H1 (cell line): ENCODE measurements at regions not wholly inside any gene's neighbourhood (a gene's known extent, or its start where the extent isn't known, plus 50 kb on each side); places are given as distances from the start of the nearest gene placed in this dataset.

ENCODE experiments used
- CTCF ChIA-PET: fragments of 300-600 bp; sonication (Branson Sonifier 250); formaldehyde crosslinking; loops from one replicate; lab custom pipeline; 2021; ENCODE audit not compliant: partially characterized antibody; lab: Charles Lee
- POLR2A ChIA-PET: fragments of 300-600 bp; sonication (Branson Sonifier 250); formaldehyde crosslinking; loops from one replicate; lab custom pipeline; 2021; ENCODE audit warnings: inconsistent platforms; ENCODE audit not compliant: partially characterized antibody; lab: Charles Lee
- DNase-seq, 2 experiments: peaks; one replicate each; pipeline versions ENCODE4 v3.0.0 to v3.0.0-alpha.2; 2010 to 2022; ENCODE audit warnings: low spot score in 2 of 2, low read depth in 1 of 2, mixed read lengths in 1 of 2
- FAIRE-seq: peaks from 2 replicates; lab custom pipeline; 2011; peaks lifted over from hg19 to GRCh38; lab: Jason Lieb, UNC
- H2AFZ ChIP-seq: 2 replicates; pipeline ENCODE4 v1.8.1; 2012; ENCODE audit warnings: low read length, inconsistent platforms
- H2AK5ac ChIP-seq: 2 replicates; pipeline ENCODE4 v1.6.1; 2013; ENCODE audit warnings: low read depth, low read length
- H2BK120ac ChIP-seq: replicated peaks from 2 replicates; pipeline ENCODE3; 2013; ENCODE audit warnings: low read depth, low read length, inconsistent platforms
- H2BK12ac ChIP-seq: 2 replicates; pipeline ENCODE4 v1.6.1; 2013; ENCODE audit warnings: low read depth, low read length
- H2BK15ac ChIP-seq: 2 replicates; pipeline ENCODE4 v1.6.1; 2013; ENCODE audit warnings: low read length
- H2BK20ac ChIP-seq: 2 replicates; pipeline ENCODE4 v1.6.1; 2013; ENCODE audit warnings: low read length
- H2BK5ac ChIP-seq: 2 replicates; pipeline ENCODE4 v1.6.1; 2013; ENCODE audit warnings: low read depth, low read length
- H3K14ac ChIP-seq: 2 replicates; pipeline ENCODE4 v1.6.1; 2013; ENCODE audit warnings: inconsistent platforms; ENCODE audit not compliant: insufficient read length
- H3K18ac ChIP-seq: 2 replicates; pipeline ENCODE4 v1.6.1; 2013; ENCODE audit warnings: low read length; ENCODE audit errors: extremely low read depth
- H3K23ac ChIP-seq: 2 replicates; pipeline ENCODE4 v1.6.1; 2013; ENCODE audit warnings: inconsistent platforms; ENCODE audit not compliant: insufficient read length
- H3K23me2 ChIP-seq: 2 replicates; pipeline ENCODE4 v1.6.1; 2013; ENCODE audit warnings: low read depth, low read length
- H3K27ac ChIP-seq: 2 replicates; pipeline ENCODE4 v1.6.1; 2011; ENCODE audit warnings: low read depth, low read length, inconsistent platforms
- H3K27me3 ChIP-seq, 4 experiments: replicated peaks in 1 of 4; 1 replicate in 1 of 4; 2 replicates in 3 of 4; pipeline versions ENCODE4 v1.6.1 to v1.8.1; 2011 to 2013; ENCODE audit warnings: low read length in 3 of 4, mild to moderate bottlenecking in 3 of 4, inconsistent platforms in 2 of 4, mixed read lengths in 2 of 4, moderate library complexity in 1 of 4; ENCODE audit not compliant: control insufficient read depth in 3 of 4, insufficient read depth in 3 of 4; ENCODE audit errors: extremely low read depth in 1 of 4
- H3K36me3 ChIP-seq, 4 experiments: 2 replicates each; pipeline versions ENCODE4 v1.6.1 to v1.8.1; 2011 to 2013; ENCODE audit warnings: mild to moderate bottlenecking in 4 of 4, low read length in 3 of 4, moderate library complexity in 2 of 4, control low read depth in 1 of 4, inconsistent platforms in 1 of 4; ENCODE audit not compliant: insufficient read depth in 4 of 4, control insufficient read depth in 2 of 4
- H3K4ac ChIP-seq: replicated peaks from 2 replicates; pipeline ENCODE3; 2013; ENCODE audit warnings: low read length, low read depth, mixed read lengths, inconsistent platforms; ENCODE audit not compliant: insufficient read length
- H3K4me1 ChIP-seq, 4 experiments: replicated peaks in 1 of 4; 1 replicate in 1 of 4; 2 replicates in 3 of 4; pipeline versions ENCODE4 v1.6.1 to v1.8.1; 2011 to 2013; ENCODE audit warnings: low read length in 3 of 4, inconsistent platforms in 2 of 4, mixed read lengths in 1 of 4; ENCODE audit not compliant: insufficient read depth in 4 of 4, control insufficient read depth in 3 of 4
- H3K4me2 ChIP-seq, 2 experiments: 2 replicates each; pipeline versions ENCODE4 v1.6.1 to v1.8.1; 2011 to 2013; ENCODE audit warnings: low read depth in 2 of 2, low read length in 2 of 2, control low read depth in 1 of 2, inconsistent platforms in 1 of 2, mild to moderate bottlenecking in 1 of 2; ENCODE audit not compliant: insufficient read depth in 1 of 2
- H3K4me3 ChIP-seq, 4 experiments: fragments of 200-600, 300-600 bp in 1 of 4; sonication (generic), shearing (Covaris generic), sonication (Bioruptor Twin) in 1 of 4; 2 replicates each; pipeline versions ENCODE4 v1.5.1 to v1.8.1; 2011 to 2016; ENCODE audit warnings: low read length in 4 of 4, low read depth in 3 of 4, control low read depth in 2 of 4, inconsistent platforms in 2 of 4, mild to moderate bottlenecking in 2 of 4, mixed read lengths in 1 of 4, moderate library complexity in 1 of 4; ENCODE audit not compliant: insufficient read depth in 2 of 4; ENCODE audit errors: extremely low read depth in 1 of 4
- H3K56ac ChIP-seq: replicated peaks from 2 replicates; pipeline ENCODE3; 2013; ENCODE audit warnings: low read depth, mild to moderate bottlenecking, mixed read lengths, low read length, inconsistent platforms; ENCODE audit not compliant: insufficient read length
- H3K79me1 ChIP-seq: 2 replicates; pipeline ENCODE4 v1.6.1; 2013; ENCODE audit warnings: low read depth, low read length, control low read depth
- H3K79me2 ChIP-seq, 2 experiments: 2 replicates each; pipeline versions ENCODE4 v1.6.1 to v1.8.1; 2012 to 2013; ENCODE audit warnings: low read length in 2 of 2, mild to moderate bottlenecking in 2 of 2, inconsistent platforms in 1 of 2; ENCODE audit not compliant: insufficient read depth in 2 of 2, control insufficient read depth in 1 of 2
- H3K9ac ChIP-seq, 4 experiments: replicated peaks in 1 of 4; 1 replicate in 1 of 4; 2 replicates in 3 of 4; pipeline versions ENCODE4 v1.6.1 to v1.8.1; 2011 to 2013; ENCODE audit warnings: low read depth in 3 of 4, low read length in 3 of 4, control low read depth in 2 of 4, mild to moderate bottlenecking in 2 of 4, moderate library complexity in 2 of 4, inconsistent platforms in 1 of 4; ENCODE audit errors: extremely low read depth in 1 of 4
- H3K9me3 ChIP-seq, 2 experiments: 2 replicates each; pipeline versions ENCODE4 v1.6.1 to v1.8.1; 2012 to 2013; ENCODE audit warnings: mild to moderate bottlenecking in 2 of 2, moderate library complexity in 2 of 2, control low read depth in 1 of 2, inconsistent platforms in 1 of 2, low read depth in 1 of 2, low read length in 1 of 2, mixed read lengths in 1 of 2; ENCODE audit not compliant: insufficient read depth in 2 of 2
- H4K20me1 ChIP-seq, 2 experiments: replicated peaks in 1 of 2; 2 replicates each; pipeline versions ENCODE3 to v1.8.1; 2011 to 2013; ENCODE audit warnings: inconsistent platforms in 2 of 2, low read length in 2 of 2, mild to moderate bottlenecking in 1 of 2; ENCODE audit not compliant: insufficient read depth in 2 of 2, control insufficient read depth in 1 of 2
- H4K5ac ChIP-seq: 2 replicates; pipeline ENCODE4 v1.6.1; 2013; ENCODE audit warnings: low read length, low read depth, mixed read lengths, inconsistent platforms; ENCODE audit not compliant: insufficient read length
- H4K8ac ChIP-seq: 2 replicates; pipeline ENCODE4 v1.8.0; 2013; ENCODE audit warnings: mild to moderate bottlenecking, moderate library complexity, low read length, inconsistent platforms; ENCODE audit not compliant: insufficient read depth; ENCODE audit errors: extremely low read depth
- H4K91ac ChIP-seq: replicated peaks from 2 replicates; pipeline ENCODE3; 2013; ENCODE audit warnings: low read length, mixed read lengths, inconsistent platforms; ENCODE audit not compliant: insufficient read length
- JUND ChIP-seq: IDR thresholded peaks from 2 replicates; pipeline ENCODE4 v1.6.1; 2011; ENCODE audit warnings: mild to moderate bottlenecking, improper control_type of control experiment, low read length
- KDM5A ChIP-seq: fragments of 200-600 bp; IDR thresholded peaks from 2 replicates; pipeline ENCODE4 v1.7.1; 2012; ENCODE audit warnings: mild to moderate bottlenecking, low read length, inconsistent platforms, mixed read lengths
- RFX5 ChIP-seq: IDR thresholded peaks from 2 replicates; pipeline ENCODE4 v1.6.1; 2011; ENCODE audit warnings: low read depth, low read length, improper control_type of control experiment, borderline replicate concordance
- SIX5 ChIP-seq: IDR thresholded peaks from 2 replicates; pipeline ENCODE4 v1.6.1; 2011; ENCODE audit warnings: mild to moderate bottlenecking, low read depth, low read length
- TF ChIP-seq, protein P1 (sequence below): IDR thresholded peaks from 2 replicates; pipeline ENCODE4 v1.6.1; 2011; ENCODE audit warnings: low read length, improper control_type of control experiment
- TF ChIP-seq, protein P2 (sequence below): IDR thresholded peaks from 2 replicates; pipeline ENCODE4 v1.6.1; 2012; ENCODE audit warnings: inconsistent platforms

DNA sequence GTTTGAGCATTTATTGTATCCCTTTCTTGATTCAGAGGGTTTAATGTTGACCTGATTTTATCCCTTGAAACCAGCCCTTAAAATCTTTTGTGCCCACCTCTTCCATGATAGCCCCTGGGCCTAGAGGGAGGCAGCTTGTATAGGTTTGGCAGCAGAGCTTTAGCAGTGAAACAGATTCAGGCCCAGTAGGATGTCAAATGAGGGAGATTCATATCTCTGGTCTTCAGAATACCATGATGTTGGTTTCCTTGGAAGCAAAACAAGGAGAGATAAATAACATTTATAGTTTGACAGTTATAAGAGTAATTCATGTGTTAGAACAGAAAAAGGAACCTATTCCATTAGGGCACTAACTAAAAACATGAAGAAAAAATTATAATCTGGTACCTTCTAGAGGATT, 649.2 kb downstream of the METTL4 start:
- Histone ChIP-seq H2BK20ac (no peak overlapping the region), H4K8ac (no peak overlapping the region), H3K36me3 (no peaks in the 10 kb centered on the region), H3K27ac (no peak overlapping the region), H3K79me1 (no peaks in the 10 kb centered on the region), H3K9ac (no peak overlapping the region), H3K4ac (no peak overlapping the region), H3K4me3 (no peak overlapping the region), H3K27me3 (no peaks in the 10 kb centered on the region), H2AK5ac (no peak overlapping the region), H3K4me2 (no peak overlapping the region), H4K20me1 (no peaks in the 10 kb centered on the region), H3K4me1 (no peaks in the 10 kb centered on the region), H3K23ac (no peak overlapping the region), H4K5ac (no peak overlapping the region), H3K23me2 (no peaks in the 10 kb centered on the region), H2BK12ac (no peak overlapping the region), H2AFZ (no peak overlapping the region), H2BK5ac (no peak overlapping the region), H3K18ac (no peak overlapping the region), H2BK120ac (no peak overlapping the region), H4K91ac (no peak overlapping the region), H3K9me3 (no peaks in the 10 kb centered on the region), H3K14ac (no peak overlapping the region), H3K56ac (no peak overlapping the region), H2BK15ac (no peak overlapping the region), H3K79me2 (no peaks in the 10 kb centered on the region)
- FAIRE-seq (no peak), DNase-seq (no peak)
- CTCF ChIA-PET: no interaction called here
- POLR2A ChIA-PET: no interaction called here
- TF ChIP-seq RFX5 (no peak), KDM5A (no peak), SIX5 (no peak), JUND (no peak)
- TF ChIP-seq, protein P1, sequence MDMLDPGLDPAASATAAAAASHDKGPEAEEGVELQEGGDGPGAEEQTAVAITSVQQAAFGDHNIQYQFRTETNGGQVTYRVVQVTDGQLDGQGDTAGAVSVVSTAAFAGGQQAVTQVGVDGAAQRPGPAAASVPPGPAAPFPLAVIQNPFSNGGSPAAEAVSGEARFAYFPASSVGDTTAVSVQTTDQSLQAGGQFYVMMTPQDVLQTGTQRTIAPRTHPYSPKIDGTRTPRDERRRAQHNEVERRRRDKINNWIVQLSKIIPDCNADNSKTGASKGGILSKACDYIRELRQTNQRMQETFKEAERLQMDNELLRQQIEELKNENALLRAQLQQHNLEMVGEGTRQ: no peak
- TF ChIP-seq, protein P2, sequence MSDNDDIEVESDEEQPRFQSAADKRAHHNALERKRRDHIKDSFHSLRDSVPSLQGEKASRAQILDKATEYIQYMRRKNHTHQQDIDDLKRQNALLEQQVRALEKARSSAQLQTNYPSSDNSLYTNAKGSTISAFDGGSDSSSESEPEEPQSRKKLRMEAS: no peak
